DND-41 (cell line): ENCODE measurements at regions not wholly inside any gene's neighbourhood (a gene's known extent, or its start where the extent isn't known, plus 50 kb on each side); places are given as distances from the start of the nearest gene placed in this dataset.

Experiments used
- ATAC-seq: fragments of 200-7000 bp; cut with Tn5 transposase; 3 replicates; pipeline ENCODE4 v1.9.1; 2021; ENCODE audit warnings: low read depth; ENCODE audit not compliant: insufficient read depth
- DNase-seq: peaks from one replicate; pipeline ENCODE4 v3.0.0-alpha.2; 2020
- H2AFZ ChIP-seq: 2 replicates; pipeline ENCODE4 v1.6.0; 2012; ENCODE audit warnings: low read depth, low read length
- H3K27ac ChIP-seq: 2 replicates; pipeline ENCODE4 v1.5.1; 2012; ENCODE audit warnings: low read length, inconsistent platforms
- H3K27me3 ChIP-seq: fragments of 200-600 bp; sonication (generic); 2 replicates; pipeline ENCODE4 v1.6.0; 2012; ENCODE audit warnings: low read length, mild to moderate bottlenecking, inconsistent platforms; ENCODE audit not compliant: insufficient read depth, poor library complexity
- H3K36me3 ChIP-seq: 2 replicates; pipeline ENCODE4 v1.5.1; 2012; ENCODE audit warnings: low read length, inconsistent platforms; ENCODE audit not compliant: insufficient read depth
- H3K4me1 ChIP-seq: 2 replicates; pipeline ENCODE4 v1.5.1; 2012; ENCODE audit warnings: mild to moderate bottlenecking, low read length; ENCODE audit not compliant: insufficient read depth
- H3K4me2 ChIP-seq: 2 replicates; pipeline ENCODE4 v1.6.0; 2012; ENCODE audit warnings: mild to moderate bottlenecking, moderate library complexity, low read length, inconsistent platforms; ENCODE audit not compliant: insufficient read depth
- H3K4me3 ChIP-seq, 2 experiments: fragments of 200-600 bp in 1 of 2; shearing (Covaris generic) in 1 of 2; 2 replicates each; pipeline ENCODE4 v1.5.1; 2012 to 2016; ENCODE audit warnings: inconsistent platforms in 2 of 2, low read length in 2 of 2, mild to moderate bottlenecking in 2 of 2, low read depth in 1 of 2, moderate library complexity in 1 of 2
- H3K79me2 ChIP-seq: 2 replicates; pipeline ENCODE4 v1.6.0; 2012; ENCODE audit warnings: low read length, inconsistent platforms; ENCODE audit not compliant: insufficient read depth
- H3K9ac ChIP-seq: 2 replicates; pipeline ENCODE4 v1.6.0; 2012; ENCODE audit warnings: low read depth, mild to moderate bottlenecking, inconsistent platforms, low read length, moderate library complexity
- H3K9me3 ChIP-seq: 2 replicates; pipeline ENCODE4 v1.5.1; 2012; ENCODE audit warnings: low read length, moderate library complexity, mild to moderate bottlenecking, inconsistent platforms; ENCODE audit not compliant: insufficient read depth, severe bottlenecking
- H4K20me1 ChIP-seq: 2 replicates; pipeline ENCODE4 v1.6.0; 2012; ENCODE audit warnings: low read length; ENCODE audit not compliant: insufficient read depth
- CTCF ChIP-seq: IDR thresholded peaks from 2 replicates; pipeline ENCODE4 v1.5.1; 2012; ENCODE audit warnings: borderline replicate concordance, low read length, moderate library complexity, mild to moderate bottlenecking; ENCODE audit not compliant: poor library complexity, severe bottlenecking; ENCODE audit errors: extremely low read depth
- EZH2 ChIP-seq: IDR thresholded peaks from 3 replicates; pipeline ENCODE4 v1.6.1; 2012; ENCODE audit warnings: borderline replicate concordance, low read depth, mild to moderate bottlenecking, moderate library complexity, low read length, inconsistent platforms; ENCODE audit not compliant: severe bottlenecking

DNA sequence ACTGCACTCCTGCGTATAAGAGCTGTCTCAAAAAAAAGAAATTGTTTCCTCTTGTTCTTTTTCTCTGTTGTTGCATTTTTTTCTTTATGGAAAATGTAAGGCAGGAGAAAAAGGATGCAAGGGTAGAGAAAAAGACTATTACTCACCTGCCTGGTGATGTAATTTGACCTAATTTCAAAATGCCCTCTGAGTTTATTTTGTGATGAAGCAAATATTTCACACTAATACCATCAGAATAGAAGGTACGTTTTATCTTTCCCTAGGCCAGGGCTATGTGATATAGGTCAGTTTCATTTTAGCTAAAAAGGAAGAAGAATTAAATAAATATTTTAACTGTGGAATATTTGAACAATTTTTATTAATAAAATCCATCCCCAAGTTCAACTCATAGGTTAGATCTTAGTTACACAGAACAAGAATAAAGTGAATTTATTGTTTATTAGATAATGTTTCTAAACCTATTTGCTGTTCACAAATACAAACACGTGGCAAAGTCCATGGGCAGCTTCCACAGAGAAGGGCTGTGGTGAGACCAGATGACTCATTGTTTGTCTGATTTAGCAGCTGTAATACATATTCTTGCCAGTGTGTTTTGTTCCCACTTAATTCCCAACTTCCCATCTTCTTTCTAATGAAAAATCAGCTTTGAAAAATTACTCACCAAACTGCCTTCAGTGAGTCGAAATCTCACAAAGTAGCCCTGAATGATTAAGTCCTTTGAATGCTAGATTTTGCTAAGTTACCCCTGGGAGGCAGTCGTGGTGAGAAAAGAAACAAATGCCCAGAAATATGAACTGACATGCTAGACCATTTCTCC, 52.8 kb upstream of the CCDC112 start:
- H3K27ac ChIP-seq, result no peak overlapping the region
- no peaks in the 10 kb centered on the region for H3K36me3 ChIP-seq
- H3K4me1 ChIP-seq, result no peaks in the 10 kb centered on the region
- no peak overlapping the region for H3K9ac ChIP-seq
- no peak overlapping the region for H3K4me3 ChIP-seq
- H2AFZ ChIP-seq, result no peak overlapping the region
- H3K27me3 ChIP-seq, result peaks cover 4% of the 10 kb centered on the region
- H3K4me2 ChIP-seq, result no peak overlapping the region
- no peak for DNase-seq
- no peak for TF ChIP-seq EZH2
- no peak for TF ChIP-seq CTCF
- no peaks in the 10 kb centered on the region for H4K20me1 ChIP-seq
- no peaks in the 10 kb centered on the region for H3K79me2 ChIP-seq
- no peaks in the 10 kb centered on the region for H3K9me3 ChIP-seq
- ATAC-seq, result no peak

- Histone ChIP-seq H3K9ac (no peak overlapping the region), H3K36me3 (no peaks in the 10 kb centered on the region), H2AFZ (no peak overlapping the region), H3K27ac (no peak overlapping the region), H3K9me3 (no peaks in the 10 kb centered on the region), H4K20me1 (no peaks in the 10 kb centered on the region), H3K27me3 (peaks cover 4% of the 10 kb centered on the region), H3K4me3 (no peak overlapping the region), H3K4me2 (no peak overlapping the region), H3K79me2 (no peaks in the 10 kb centered on the region), H3K4me1 (no peaks in the 10 kb centered on the region)
- DNase-seq (no peak), ATAC-seq (no peak)
- TF ChIP-seq EZH2 (no peak), CTCF (no peak)
Observed at GRCh38 chr5:115348175-115348574, 51.7 kb upstream of the CCDC112 start.
